HG02642 (cell line): ENCODE measurements at regions not wholly inside any gene's neighbourhood (a gene's known extent, or its start where the extent isn't known, plus 50 kb on each side); places are given as distances from the start of the nearest gene placed in this dataset.

ENCODE experiments used
- ATAC-seq: cut with Tn5 transposase; IDR thresholded peaks from one replicate; pipeline ENCODE4 v1.9.1; 2021; ENCODE audit warnings: mild to moderate bottlenecking; ENCODE audit not compliant: unreplicated experiment, poor library complexity

DNA sequence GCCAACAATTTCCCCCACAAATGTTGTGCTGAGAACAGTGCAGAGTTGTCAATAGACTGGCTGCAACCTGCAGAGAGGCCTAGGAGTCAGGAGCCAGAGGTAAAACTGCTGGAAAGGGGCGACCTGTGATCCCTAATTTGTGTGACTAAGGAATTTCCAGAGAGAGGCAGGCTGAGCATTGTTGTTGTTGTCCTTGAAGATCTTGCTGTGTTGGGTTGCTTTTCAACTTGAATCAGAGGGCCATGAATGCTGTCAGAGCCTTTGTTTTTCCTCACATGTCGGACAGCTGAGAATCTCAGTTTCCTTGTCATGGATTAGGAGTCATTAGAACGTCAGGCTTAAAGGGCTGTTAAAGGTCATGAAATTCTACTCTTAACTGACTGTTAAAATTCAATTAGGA is 134.6 kb upstream of the ASTN2 start:
- no peak for ATAC-seq

GRCh38 chr9:117548556-117548955 is 133.7 kb upstream of the ASTN2 start:
- ATAC-seq: no peak

DNA sequence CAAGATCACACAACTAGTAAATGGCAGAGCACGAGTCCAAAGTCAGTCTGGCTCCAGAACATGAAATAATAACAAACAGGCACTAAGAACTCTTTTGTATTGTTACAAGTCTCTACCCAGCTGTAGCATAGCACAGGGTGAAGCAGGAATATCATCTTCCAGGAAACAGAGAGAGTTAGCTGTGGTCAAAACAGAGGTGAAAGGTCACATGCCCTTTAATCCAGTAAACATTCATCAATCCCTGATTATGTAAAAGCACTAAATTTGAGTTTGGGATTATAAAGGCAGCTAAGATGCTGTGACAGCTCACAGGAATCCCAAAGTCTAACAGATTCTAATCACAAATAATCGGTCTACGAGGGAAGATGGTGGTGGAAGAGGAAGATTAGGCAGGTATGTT is 133.0 kb upstream of the ASTN2 start:
- no peak for ATAC-seq

DNA sequence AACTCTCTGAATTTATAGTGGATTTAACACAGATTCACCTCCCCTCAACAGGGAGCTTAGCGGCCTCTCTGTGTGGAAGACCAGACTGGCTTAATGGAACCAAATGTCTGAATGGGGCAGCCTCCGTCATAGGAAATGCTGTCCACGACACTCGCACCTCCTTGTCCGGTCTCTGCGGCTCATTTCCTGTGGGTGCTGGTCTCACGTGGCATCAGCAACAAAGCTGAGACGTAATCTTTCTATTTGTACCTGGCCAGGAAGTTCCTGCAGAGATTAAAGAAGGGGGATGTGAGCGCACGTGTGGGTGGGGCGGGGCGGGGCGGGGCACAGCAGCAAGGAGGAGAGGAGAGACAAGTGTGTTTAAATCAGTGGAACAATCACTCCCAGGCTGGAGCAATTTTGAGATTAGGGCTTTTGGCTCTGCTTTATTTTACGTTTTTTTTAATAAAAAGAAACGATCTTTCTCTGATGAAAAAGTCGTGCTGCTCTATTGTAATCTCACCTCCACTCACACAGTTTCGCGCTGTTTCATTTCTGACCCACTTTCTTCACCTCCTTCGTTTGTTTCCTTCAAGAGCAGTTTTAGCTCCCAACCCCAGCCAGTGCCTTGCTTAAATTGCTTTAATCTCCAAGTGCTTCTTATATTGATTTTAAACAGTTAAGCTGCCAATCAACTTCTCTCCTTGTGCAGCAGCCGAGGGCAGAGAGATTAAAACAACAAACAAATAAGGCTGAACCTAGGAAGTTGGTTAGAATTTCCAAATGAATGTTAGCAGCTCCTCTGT is 132.2 kb upstream of the ASTN2 start:
- ATAC-seq: no peak

DNA sequence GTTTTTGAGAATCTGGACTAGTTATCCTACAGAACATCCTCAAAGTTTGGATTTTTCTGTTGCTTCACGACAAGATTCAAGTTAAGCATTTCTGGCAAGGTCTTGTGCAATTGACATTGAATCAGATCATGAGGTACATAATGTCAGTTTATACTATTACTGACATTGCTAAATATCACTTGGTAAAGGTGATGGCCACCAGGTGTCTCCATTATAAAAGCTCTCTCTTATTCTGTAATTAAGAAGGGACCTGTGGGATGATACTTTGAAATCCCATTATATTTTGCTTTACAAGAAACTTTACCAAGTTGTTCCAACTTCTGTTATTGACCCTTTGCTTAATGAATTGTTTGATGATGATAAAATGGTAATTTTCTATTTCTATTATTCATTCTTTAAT is 131.0 kb upstream of the ASTN2 start:
- no peak for ATAC-seq

DNA sequence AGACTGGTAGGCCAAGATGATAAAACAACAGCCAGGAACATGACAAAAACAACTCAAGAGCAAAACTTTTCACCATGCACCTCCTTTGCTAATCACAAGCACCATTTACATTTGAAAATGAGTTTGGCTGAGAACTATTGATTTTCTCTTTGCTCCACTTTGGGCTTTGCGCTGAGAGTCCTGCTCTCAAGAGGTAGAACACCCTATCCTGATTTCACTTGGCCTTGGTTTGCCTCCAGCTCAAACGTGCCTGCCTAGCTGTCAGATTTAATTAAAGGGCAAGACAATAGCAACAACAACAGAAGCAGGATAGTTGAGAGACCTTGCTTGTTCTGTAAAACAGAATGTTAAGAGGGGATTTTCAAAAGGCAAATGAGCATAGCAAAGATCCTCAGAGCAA is 128.2 kb upstream of the ASTN2 start:
- no peak for ATAC-seq

- no peak for ATAC-seq
These were observed 127.2 kb upstream of the ASTN2 start for GRCh38 chr9:117542021-117542420.

- ATAC-seq: no peak
These were observed 126.3 kb upstream of the ASTN2 start for GRCh38 chr9:117541181-117541580.

DNA sequence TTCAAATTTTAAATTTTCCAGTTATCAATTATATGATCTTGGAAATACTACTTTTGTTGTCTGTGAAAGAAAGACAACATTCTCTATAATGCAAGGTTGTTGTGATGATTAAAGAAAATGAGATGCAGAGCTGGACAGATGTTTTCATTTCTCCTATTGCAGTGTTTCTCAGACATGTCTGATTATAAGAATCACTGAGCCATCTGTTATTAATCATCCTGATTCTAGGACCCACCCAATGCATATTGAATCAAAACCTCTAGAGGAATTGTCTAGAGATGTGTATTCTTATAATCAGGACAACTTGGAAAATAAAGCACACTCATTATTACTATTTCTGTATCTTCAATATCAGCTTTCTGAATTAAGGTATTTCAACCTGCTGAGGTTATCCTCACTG is 121.1 kb upstream of the ASTN2 start:
- no peak for ATAC-seq

GRCh38 chr9:117535434-117535833 is 120.6 kb upstream of the ASTN2 start:
- no peak for ATAC-seq

- no peak for ATAC-seq
These were observed 113.4 kb upstream of the ASTN2 start for GRCh38 chr9:117528225-117528624.

- no peak for ATAC-seq
These were observed 111.8 kb upstream of the ASTN2 start for GRCh38 chr9:117526674-117527073.

GRCh38 chr9:117523531-117524153 is 108.8 kb upstream of the ASTN2 start:
- no peak for ATAC-seq

- ATAC-seq: no peak
These were observed 106.4 kb upstream of the ASTN2 start for GRCh38 chr9:117521293-117521692.

- no peak for ATAC-seq
These were observed 102.1 kb upstream of the ASTN2 start for GRCh38 chr9:117516676-117517632.

GRCh38 chr9:117511852-117512481 is 97.1 kb upstream of the ASTN2 start:
- ATAC-seq: no peak

DNA sequence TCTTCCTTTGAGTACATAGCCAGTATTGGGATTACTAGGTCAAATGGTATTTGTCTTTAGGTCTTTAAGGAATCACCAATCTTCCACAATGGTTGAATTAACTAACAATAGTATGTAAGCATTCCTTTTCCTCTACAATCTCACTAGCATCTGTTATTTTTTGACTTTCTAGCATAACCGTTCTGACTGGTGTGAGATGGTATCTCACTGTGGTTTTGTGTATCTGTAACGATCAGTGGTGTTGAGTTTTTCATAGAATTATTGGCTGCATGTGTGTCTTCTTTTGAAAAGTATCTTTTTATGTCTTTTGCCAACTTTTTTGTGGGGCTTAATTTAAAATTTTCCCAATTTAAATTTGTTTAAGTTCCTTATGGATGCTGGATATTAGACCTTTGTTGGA is 81.5 kb upstream of the ASTN2 start:
- ATAC-seq: no peak

DNA sequence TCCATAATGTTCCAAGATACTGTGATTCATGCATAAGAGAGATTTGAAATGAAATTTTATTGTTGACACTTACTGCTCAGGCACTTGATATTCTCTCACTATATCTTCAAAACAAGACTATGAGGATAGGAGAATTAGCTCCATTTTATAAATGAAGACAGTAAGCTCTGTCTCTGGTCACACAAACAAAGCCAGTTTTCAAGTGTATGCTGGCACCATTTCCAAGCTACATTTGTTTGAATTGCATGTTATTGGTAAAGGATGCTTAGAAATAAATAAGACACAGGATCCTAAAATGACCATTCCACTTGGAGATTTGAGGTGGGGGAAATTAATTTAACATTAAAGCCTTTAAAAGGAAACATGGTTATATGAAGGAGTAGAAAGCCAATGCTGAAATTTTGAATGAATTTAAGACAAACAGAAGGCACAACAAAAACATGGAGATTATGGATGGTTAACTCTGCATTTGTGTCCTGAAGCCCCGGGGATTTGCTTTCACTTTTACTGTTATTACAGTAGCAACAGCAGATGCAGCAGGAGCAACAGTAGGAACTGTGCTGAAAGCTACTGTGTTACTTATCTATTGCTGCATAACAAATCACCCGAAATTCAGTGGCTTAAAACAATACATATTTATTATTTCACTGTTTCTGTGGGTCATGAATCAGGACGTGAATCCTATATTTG is 79.7 kb upstream of the ASTN2 start:
- no peak for ATAC-seq

- no peak for ATAC-seq
These were observed 77.6 kb upstream of the ASTN2 start for GRCh38 chr9:117492476-117492875.

GRCh38 chr9:117491491-117491890 is 76.6 kb upstream of the ASTN2 start:
- no peak for ATAC-seq
